CD4-positive, alpha-beta T cell treated with Interleukin-6 for 4 hours (primary cell): ENCODE measurements at regions not wholly inside any gene's neighbourhood (a gene's known extent, or its start where the extent isn't known, plus 50 kb on each side); places are given as distances from the start of the nearest gene placed in this dataset.

Source experiments
- DNase-seq: peaks from one replicate; pipeline ENCODE4 v3.0.0-alpha.2; 2020; ENCODE audit warnings: mixed read lengths

DNA sequence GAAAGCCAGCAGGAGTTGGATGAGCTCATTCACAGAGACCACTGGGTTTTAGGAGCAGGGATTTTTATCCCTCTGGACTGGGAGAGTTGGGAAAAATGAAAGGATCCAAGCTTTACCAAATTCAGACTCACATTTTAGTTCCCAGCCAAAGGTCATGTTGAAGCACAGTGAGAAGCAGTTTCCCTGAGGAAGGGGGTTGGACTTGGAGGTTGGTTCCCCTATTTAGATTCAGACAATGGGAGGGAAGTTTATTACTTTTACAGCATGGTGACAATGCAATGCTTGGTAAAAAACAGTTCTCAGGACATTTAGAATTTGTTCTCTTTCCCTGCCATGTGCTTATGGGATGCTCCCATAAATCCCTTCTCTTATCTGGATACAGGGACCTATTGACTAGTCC, 57.3 kb upstream of the ZNF648 start:
- no peak for DNase-seq

DNA sequence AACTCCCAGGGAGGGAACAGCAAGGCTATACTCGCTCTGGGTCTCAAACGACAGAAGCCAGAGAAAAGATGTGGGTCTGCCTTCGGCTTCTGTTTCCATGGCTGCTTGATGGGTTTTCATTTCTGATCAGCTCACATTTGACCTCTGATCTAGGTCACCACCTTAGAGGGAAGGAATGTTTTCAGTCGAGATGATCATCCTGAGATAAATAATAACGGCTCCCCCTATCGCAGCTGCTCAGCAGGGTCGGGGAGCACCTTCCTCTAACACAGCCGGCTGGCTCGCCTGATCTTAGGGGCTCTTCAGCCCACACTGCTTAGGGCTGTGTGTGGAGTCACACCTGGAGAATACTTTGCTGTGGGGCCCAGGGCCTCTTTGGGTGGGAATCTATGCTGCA, 53.1 kb upstream of the ZNF648 start:
- DNase-seq = no peak

DNA sequence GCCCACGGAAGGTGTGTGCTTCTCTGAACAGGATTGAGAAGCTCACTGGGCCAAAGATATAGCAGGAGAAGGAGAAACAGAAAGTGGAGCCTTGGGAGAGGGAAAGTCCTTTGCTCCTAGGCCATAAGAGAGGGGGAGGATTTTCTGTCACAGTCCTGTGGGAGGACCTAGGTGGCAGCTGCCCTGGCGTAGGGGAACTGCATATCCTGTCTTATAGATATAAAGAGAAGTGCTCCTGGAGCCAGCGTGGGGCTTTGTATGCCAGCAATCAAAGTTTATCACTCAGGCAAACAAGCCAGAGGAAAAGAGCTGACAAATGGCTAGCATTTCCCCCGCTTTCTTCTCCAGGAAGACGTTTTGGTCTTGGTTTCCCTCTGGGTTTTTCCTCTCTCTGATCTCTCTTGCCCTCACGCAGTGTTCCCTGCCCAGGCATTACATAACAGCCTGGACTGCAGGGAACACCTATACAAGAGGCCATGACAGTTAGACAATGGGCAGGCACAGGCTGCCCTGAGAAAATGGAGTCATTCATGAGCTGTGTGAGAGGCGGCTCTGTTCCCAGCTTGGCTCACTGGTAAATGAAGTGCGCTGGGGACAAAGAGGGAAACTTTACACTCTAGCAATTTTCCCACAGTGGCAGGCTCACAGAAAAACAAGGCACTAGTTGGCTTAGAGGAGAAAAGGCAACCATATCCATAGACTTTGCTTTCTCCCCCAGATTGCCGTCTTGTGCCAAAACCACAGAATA, 52.5 kb upstream of the ZNF648 start:
- no peak for DNase-seq

DNA sequence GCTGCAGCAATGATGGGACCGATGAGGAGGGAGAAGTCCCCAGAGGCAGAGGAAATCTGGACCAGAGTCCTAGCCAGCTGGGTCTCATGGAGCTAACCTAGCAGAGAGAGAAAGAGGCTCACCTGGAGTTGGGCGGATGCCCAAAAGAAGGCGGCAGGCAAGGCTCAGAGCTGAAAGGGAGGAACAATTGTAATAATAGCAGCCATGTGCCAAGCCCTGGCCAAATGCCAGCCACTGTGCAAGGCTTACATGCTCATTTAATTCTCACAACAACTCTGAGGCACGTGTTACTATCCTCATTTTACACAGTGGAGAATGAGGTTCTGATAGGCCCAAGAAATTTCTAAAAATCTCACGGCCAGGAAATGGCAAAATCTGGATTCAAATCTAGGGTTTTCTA, 50.0 kb upstream of the ZNF648 start:
- no peak for DNase-seq
